Activated CD4-positive, alpha-beta T cell treated with anti-CD3 and anti-CD28 coated beads, Interleukin-10, Interleukin-2, amounts not matched to agents 100 ng/mL and 50 ng/mL, durations not matched to agents 16 hours and 8 hours (primary cell): ENCODE measurements at regions not wholly inside any gene's neighbourhood (a gene's known extent, or its start where the extent isn't known, plus 50 kb on each side); places are given as distances from the start of the nearest gene placed in this dataset.

Source experiments
- DNase-seq: peaks from one replicate; pipeline ENCODE4 v3.0.0-alpha.2; 2020

DNA sequence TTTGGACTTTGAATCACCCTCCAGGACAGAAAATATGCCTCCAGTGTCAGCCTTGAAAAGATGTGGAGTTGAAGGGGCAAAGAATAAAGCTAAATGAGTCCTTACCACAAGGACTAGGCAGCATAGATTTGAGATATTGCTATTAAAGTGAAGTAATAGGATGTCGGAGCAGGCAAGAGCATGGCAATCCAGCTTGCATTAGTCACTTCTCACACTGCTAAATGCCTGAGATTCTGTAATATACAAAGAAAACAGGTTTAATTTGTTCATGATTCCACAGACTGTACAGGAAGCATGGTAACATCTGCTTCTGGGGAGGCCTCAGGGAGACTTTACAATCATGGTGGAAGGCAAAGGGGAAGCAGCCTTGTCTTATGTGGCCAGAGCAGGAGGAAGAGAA lies 109.8 kb upstream of the PCDH7 start:
- DNase-seq, result no peak

DNA sequence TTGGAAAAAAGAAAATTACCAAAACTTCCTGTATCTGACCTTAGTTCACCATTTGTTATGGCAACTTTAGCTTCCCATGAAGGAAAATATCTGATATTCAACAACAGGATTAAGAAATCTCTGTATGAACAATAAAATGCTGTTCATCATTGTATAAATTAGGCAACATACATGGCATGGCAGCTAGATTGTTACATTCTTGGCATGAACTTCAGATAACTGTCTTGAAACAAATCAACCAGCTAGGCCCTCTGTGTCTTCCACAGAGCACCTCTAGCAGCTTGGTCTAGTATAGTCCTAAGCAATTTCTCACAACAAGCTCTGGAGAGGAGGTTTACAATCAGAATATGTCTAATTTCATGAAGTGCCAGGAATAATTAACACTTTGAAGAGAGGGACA lies 105.4 kb upstream of the PCDH7 start:
- DNase-seq, result no peak

DNA sequence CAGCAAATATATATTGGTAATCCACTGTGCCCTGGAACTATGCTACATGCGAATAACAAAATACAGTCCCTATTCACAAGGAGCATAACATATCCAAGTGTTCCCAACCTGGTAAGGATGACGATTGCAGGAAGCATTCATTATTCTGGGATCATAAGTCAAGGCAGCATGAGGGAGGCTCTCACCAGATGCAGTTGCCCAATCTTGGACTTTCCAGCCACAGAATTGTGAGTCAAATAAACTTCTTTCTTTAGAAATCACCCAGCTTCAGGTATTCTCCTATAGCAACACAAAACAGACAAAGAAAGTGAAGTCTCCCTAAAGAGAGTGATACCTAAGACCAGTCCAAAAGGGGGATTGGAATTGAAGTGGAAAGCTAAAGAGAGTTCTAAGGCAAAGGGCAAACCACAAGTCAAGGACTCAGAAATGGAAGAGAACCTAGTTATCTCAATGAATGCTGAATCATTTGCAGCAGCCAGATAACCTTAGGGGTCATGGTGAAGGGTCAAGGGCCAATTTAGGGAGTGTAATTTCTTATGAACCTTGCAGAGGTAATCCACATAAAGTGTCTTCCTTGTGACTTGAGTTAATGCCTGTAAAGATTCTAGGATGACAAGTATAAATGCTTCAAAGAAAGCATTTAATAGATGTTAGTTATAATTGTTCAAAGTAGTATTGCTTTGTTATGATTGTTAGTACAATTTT lies 103.1 kb upstream of the PCDH7 start:
- DNase-seq, result no peak

DNA sequence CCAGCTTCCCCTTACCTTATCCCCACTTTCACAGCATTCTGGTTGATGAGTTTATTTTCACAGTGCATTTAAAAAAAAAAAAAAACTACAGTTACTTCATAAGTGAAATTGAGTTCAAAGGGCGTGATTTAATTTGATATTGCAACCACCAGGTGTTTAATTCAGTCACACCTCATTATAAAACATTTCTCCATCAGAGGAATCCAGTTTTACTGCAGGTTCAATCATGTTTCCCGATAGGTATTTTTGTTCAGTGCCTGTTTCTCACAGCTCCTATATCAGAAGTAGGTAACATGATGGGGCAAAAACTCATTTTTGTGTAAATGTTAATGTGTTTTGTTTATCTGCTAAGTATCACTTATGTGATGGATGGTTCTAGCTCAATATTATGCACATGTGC lies 102.3 kb upstream of the PCDH7 start:
- DNase-seq, result no peak

DNA sequence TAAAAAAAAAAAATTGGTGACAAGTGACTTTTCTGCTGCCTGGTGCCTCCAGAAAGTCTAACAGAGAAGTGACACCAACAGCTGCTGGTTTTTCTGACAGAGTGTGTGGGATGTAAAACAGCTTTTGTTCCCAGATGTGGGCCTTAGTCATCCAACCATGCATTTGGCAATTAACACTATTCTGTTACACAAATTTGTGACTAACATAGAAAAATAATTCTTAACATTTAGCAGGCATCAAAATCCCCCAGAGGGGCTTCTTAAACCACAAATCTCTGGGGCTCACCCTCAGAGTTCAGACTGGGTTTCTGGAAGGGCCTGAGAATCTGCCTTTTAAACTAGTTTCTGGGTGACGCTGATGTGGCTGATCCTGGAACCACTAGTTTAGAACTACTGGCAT lies 100.5 kb upstream of the PCDH7 start:
- no peak for DNase-seq

DNA sequence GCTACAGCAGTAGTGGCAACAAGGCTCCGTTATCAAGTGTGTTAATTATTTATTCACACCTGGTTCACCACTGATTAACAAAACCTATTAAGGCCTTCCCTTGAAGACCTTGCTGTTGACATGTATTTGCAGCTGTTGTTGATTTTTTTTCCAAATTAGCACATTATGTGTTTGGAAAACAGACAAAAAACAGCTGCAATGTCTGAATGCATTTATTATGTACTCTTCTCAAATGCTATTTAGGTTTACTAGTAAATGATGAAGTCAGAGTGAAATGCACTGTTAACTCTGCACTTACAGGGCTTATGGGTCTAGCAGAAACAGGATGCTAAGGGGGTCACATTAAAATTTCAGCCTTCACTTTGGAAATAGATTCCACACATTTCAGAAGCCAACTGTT lies 99.5 kb upstream of the PCDH7 start:
- DNase-seq, result no peak

DNA sequence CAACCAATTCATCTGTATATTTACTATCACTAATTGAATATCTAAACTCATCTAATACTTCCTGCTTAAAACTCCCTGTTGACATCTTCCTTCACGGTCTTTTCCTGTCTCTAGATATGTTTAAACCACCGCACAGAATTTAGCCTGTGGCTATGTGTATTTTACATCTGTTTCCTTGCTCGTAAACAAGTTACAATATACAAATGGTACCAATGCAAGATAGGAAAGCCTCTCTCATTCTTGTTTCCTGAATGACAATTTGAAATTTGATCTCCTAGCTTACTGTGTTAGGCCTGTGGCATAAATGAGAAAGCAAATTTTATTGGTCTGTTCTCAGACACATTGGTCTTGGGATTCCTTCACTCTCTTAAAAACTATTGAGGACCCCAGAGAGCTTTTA lies 89.7 kb upstream of the PCDH7 start:
- no peak for DNase-seq

DNA sequence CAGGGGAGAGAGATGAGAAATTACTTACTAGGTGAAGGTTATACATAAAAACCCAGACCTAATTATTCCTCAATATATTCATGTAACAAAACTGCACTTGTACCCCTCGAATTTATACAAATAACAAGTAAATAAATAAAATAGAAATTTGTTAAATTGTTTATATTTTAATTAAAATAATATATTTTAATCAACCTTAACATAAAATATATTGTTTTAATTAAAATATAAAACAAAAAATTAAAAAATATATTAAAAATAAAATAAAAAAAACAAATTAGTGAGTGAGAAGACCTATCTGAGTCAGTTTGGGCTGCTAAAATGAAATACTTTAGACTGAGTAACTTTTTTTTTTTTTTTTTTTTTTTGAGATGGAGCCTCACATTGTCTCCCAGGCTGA lies 87.4 kb upstream of the PCDH7 start:
- DNase-seq, result no peak

DNA sequence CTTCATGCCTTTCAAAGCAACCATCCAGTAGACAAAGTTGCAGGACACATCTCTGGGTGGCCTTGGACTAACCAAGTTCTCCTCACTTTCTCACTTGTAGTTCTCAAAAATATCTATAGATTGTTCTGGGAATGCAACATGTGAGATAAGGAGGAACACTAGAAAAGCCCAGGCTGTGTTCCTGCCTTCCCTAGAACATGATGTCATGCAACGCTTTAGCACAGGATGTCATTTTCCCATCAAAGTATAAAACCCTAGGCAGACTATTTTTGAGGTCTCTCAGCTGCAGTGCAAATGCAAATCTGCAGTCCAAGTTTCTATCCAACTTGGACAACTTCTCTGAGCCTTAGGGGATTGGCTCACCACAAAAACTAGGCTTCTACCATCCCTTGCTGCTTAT lies 78.8 kb upstream of the PCDH7 start:
- no peak for DNase-seq

DNA sequence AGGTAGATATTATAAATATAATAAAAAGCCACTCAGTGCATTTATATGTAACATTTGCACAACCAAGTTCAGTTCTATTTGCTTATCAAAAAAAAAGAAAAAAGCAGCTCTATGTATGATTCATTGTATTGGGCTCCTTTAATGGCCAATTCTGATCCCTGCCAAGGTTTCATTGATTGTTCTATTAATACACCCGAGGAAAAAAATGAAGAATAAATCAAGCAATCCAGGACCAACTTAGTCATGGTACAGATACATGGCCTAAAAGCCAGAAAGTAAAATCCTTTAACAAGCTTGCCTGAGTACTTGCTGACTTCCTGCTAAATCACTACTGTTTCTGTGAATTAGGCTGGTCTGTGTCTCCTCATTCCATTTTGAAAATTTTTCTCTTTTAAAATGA lies 77.6 kb upstream of the PCDH7 start:
- no peak for DNase-seq

DNA sequence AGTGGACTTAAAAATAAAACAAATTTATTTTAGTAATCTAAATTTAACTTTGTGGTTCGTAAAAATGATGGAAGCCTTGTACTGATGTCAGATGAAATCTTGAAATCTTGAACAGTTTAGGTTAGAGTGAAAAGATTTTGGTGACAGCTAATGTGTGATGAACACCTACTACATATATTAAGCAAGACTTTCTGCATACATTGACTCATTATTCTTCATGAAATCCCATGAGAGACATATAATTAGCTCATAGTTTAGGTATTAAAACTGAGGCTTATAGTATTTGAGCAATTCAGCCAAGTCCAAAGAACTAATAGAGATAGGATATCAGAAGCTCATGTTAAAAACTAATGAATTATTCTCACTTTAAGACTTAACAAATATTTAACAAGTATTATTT lies 66.9 kb upstream of the PCDH7 start:
- DNase-seq, result no peak

DNA sequence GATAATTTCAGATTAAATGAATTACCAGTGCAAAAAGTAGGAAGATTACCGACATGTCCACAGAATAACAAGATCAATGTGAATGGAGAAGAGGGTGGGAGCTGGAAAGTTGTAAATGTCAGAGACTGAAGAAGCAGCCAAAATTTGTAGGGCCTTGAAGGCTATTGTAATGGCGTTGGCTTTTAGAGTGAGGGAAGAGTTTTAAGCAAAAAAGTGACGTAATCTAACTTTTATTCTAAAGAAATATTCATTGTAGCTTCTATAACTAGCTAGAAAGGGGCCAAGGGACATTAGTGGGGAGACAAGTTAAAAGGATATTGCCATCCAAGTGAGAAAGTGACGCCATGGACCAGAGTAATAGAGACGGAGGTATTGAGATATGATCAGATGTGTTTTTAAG lies 63.3 kb upstream of the PCDH7 start:
- no peak for DNase-seq

DNA sequence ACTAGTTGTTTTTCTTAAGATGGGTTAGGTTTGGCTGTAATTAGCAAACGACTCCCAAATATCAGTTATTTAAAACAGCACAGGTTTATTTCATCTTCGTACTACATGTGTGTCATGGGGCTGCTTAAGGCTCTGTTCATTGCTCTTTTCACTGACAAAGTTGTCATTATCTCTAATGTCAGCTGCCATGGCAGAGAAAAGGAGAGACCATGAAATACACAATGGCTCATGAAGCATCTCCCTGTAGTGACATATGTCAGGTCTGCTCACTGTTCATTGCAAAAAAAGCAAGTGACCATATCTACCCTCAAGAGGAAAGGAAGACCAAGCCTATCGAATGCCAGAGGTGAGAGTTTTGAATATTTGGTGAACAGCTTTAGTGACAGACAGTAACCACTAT lies 52.2 kb upstream of the PCDH7 start:
- no peak for DNase-seq

DNA sequence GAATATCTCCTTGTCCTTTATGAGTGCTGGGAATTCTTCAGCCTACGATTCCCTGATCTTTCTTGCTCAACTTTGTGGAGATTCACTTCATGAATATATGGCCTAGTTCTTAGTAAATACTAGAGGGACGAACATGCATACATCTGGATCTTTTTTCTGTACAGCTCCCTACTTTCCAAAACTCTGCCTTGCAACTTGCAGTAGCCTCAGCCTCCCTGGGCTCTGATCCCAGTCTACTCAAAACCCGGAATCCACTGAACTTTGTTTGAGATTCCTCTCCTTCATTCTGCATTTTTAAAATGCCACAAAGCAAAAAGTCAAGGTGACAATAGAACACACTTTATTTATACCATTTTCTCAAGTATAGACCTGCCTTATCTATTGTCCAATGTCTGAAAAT lies 50.0 kb upstream of the PCDH7 start:
- DNase-seq, result no peak
